ENCODE measurements at regions not wholly inside any gene's neighbourhood (a gene's known extent, or its start where the extent isn't known, plus 50 kb on each side); places are given as distances from the start of the nearest gene placed in this dataset.

DNA sequence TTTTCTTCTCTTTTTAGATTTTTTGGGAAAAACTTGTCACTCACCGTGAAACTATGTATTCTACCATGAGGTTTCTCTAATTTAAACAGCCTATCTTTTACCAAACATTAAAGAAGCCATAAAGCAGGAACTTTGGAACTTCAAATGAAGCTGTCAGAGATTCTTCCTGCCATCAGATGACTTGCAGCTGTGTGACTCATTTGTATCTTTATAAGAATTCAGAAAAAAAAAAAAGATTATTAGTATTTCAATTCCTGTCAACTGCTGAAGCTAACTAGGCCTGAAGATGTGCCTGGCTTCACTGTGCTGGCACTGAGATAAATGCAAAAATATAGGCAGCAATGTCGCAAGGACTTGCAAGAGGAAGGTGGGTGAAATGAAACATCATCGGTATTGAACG is 1399.1 kb upstream of the PIK3C3 start:
- TF ChIP-seq SIN3A (IDR thresholded peaks at IDR 0.05; ENCODE audit: borderline replicate concordance, insufficient read depth, low read length) (no peak), TAF1 (IDR thresholded peaks at IDR 0.05; ENCODE audit: borderline replicate concordance, insufficient read depth, low read length) (no peak), POLR2AphosphoS5 (IDR thresholded peaks at IDR 0.05; ENCODE audit: low read depth, low read length) (no peak), FOXP2 (optimal IDR thresholded peaks at IDR 0.05; ENCODE audit: borderline replicate concordance, extremely low read depth, extremely low read length, insufficient read depth) (no peak)
- TF ChIP-seq, protein P1, sequence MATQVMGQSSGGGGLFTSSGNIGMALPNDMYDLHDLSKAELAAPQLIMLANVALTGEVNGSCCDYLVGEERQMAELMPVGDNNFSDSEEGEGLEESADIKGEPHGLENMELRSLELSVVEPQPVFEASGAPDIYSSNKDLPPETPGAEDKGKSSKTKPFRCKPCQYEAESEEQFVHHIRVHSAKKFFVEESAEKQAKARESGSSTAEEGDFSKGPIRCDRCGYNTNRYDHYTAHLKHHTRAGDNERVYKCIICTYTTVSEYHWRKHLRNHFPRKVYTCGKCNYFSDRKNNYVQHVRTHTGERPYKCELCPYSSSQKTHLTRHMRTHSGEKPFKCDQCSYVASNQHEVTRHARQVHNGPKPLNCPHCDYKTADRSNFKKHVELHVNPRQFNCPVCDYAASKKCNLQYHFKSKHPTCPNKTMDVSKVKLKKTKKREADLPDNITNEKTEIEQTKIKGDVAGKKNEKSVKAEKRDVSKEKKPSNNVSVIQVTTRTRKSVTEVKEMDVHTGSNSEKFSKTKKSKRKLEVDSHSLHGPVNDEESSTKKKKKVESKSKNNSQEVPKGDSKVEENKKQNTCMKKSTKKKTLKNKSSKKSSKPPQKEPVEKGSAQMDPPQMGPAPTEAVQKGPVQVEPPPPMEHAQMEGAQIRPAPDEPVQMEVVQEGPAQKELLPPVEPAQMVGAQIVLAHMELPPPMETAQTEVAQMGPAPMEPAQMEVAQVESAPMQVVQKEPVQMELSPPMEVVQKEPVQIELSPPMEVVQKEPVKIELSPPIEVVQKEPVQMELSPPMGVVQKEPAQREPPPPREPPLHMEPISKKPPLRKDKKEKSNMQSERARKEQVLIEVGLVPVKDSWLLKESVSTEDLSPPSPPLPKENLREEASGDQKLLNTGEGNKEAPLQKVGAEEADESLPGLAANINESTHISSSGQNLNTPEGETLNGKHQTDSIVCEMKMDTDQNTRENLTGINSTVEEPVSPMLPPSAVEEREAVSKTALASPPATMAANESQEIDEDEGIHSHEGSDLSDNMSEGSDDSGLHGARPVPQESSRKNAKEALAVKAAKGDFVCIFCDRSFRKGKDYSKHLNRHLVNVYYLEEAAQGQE (IDR thresholded peaks at IDR 0.05; ENCODE audit: insufficient read depth in 1 of 2, low read depth in 2 of 2, low read length in 2 of 2) = no peak

DNA sequence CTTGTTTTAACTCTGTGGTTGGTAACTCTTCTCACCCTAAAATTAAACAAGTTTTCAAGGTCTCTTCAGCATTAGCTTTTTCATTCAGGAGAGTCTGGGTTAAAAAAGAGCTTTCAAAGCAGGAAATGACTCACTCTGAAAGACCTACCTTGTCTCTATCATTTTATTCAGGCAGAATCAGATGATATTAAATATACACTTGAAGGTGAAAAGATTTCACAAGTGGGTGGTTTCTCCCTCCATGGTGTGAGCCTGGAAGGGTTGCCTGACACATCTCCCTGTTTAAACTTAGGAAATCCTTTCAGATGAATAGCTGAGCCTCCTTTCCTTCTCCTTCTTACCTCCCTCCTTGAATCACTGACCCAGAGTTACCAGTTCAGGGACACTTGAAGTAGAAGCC is 1402.0 kb upstream of the PIK3C3 start:
- TF ChIP-seq POLR2AphosphoS5 (IDR thresholded peaks at IDR 0.05; ENCODE audit: low read depth, low read length) (no peak), SIN3A (IDR thresholded peaks at IDR 0.05; ENCODE audit: borderline replicate concordance, insufficient read depth, low read length) (no peak), TAF1 (IDR thresholded peaks at IDR 0.05; ENCODE audit: borderline replicate concordance, insufficient read depth, low read length) (no peak), FOXP2 (optimal IDR thresholded peaks at IDR 0.05; ENCODE audit: borderline replicate concordance, extremely low read depth, extremely low read length, insufficient read depth) (no peak)
- TF ChIP-seq, protein P1 (IDR thresholded peaks at IDR 0.05; ENCODE audit: insufficient read depth in 1 of 2, low read depth in 2 of 2, low read length in 2 of 2) = no peak

DNA sequence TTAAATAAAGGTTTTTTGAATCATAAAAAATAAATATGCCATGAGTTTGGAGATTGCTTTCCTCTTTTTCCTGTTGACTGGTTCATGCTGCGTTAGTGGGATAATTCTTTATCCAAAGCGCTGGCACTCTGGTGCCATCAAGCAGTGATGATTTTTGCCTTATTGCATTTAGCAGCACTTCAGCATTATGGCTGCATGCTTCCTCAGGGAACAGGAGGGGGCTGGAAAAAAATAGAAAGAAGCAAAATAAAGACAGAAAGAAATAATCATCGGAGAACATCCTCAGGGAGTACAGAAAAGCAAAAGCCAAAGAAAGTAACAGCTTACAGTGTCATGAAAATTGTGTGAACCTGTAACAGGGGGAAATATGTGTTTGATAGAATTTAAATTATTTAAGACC is 1408.2 kb upstream of the PIK3C3 start:
- TF ChIP-seq TAF1 (IDR thresholded peaks at IDR 0.05; ENCODE audit: borderline replicate concordance, insufficient read depth, low read length) (no peak), SIN3A (IDR thresholded peaks at IDR 0.05; ENCODE audit: borderline replicate concordance, insufficient read depth, low read length) (no peak)

DNA sequence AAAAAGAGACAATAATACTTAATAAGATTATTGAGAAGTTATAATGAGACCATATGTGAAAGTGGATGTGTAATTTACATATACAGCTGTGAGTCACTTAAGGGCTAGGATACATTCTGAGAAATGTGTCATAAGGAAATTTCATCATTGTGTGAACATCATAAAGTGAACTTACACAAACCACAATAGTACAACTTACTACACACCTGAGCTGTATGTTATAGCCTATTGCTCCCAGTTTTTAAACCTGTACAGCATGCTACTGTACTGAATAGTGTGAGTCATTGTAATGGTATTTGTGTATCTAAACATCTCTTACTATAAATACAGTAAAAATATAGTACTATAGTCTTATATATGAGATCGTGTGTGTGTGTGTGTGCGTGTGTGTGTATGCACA is 1420.3 kb upstream of the PIK3C3 start:
- TF ChIP-seq TAF1 (IDR thresholded peaks at IDR 0.05; ENCODE audit: borderline replicate concordance, insufficient read depth, low read length) = no peak
- TF ChIP-seq FOXP2 (optimal IDR thresholded peaks at IDR 0.05; ENCODE audit: borderline replicate concordance, extremely low read depth, extremely low read length, insufficient read depth) = no peak
- TF ChIP-seq SIN3A (IDR thresholded peaks at IDR 0.05; ENCODE audit: borderline replicate concordance, insufficient read depth, low read length) = no peak
- TF ChIP-seq, protein P1 (IDR thresholded peaks at IDR 0.05; ENCODE audit: insufficient read depth in 1 of 2, low read depth in 2 of 2, low read length in 2 of 2) = no peak
- TF ChIP-seq POLR2AphosphoS5 (IDR thresholded peaks at IDR 0.05; ENCODE audit: low read depth, low read length) = no peak

DNA sequence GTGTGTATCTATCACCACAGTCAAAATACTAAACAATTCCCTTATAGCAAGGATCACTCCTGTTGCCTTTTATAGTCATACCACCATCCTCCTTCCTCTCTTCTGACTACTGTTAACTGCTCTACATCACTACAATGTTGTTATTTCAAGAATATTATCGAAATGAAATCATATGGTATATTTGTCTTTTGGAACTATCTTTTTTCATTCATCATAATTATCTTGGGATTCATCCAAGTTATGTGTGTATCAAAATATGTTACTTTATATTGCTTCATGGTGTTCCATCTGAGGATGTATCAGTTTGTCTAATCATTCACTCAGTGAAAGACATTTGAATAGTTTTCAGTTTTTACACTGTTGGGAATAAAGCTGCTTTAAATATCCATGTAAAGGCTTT is 1423.0 kb upstream of the PIK3C3 start:
- TF ChIP-seq, protein P1 (IDR thresholded peaks at IDR 0.05; ENCODE audit: insufficient read depth in 1 of 2, low read depth in 2 of 2, low read length in 2 of 2) = no peak
- TF ChIP-seq POLR2AphosphoS5 (IDR thresholded peaks at IDR 0.05; ENCODE audit: low read depth, low read length) (no peak), SIN3A (IDR thresholded peaks at IDR 0.05; ENCODE audit: borderline replicate concordance, insufficient read depth, low read length) (no peak), FOXP2 (optimal IDR thresholded peaks at IDR 0.05; ENCODE audit: borderline replicate concordance, extremely low read depth, extremely low read length, insufficient read depth) (no peak), TAF1 (IDR thresholded peaks at IDR 0.05; ENCODE audit: borderline replicate concordance, insufficient read depth, low read length) (no peak)

Data from PFSK-1 (cell line).